ENCODE measurements at regions not wholly inside any gene's neighbourhood (a gene's known extent, or its start where the extent isn't known, plus 50 kb on each side); places are given as distances from the start of the nearest gene placed in this dataset.

- TF ChIP-seq, protein P1, sequence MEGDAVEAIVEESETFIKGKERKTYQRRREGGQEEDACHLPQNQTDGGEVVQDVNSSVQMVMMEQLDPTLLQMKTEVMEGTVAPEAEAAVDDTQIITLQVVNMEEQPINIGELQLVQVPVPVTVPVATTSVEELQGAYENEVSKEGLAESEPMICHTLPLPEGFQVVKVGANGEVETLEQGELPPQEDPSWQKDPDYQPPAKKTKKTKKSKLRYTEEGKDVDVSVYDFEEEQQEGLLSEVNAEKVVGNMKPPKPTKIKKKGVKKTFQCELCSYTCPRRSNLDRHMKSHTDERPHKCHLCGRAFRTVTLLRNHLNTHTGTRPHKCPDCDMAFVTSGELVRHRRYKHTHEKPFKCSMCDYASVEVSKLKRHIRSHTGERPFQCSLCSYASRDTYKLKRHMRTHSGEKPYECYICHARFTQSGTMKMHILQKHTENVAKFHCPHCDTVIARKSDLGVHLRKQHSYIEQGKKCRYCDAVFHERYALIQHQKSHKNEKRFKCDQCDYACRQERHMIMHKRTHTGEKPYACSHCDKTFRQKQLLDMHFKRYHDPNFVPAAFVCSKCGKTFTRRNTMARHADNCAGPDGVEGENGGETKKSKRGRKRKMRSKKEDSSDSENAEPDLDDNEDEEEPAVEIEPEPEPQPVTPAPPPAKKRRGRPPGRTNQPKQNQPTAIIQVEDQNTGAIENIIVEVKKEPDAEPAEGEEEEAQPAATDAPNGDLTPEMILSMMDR (conservative IDR thresholded peaks at IDR 0.05; ENCODE audit: low read depth, low read length), result no peak
- no peak for TF ChIP-seq EZH2 (IDR thresholded peaks at IDR 0.05; ENCODE audit: borderline replicate concordance, low read depth, low read length, poor library complexity, severe bottlenecking)
Measured at GRCh38 chr4:182102576-182102975, 140.6 kb upstream of the TENM3 start.
